Sigmoid colon (tissue), 4 donors: ENCODE measurements at regions not wholly inside any gene's neighbourhood (a gene's known extent, or its start where the extent isn't known, plus 50 kb on each side); places are given as distances from the start of the nearest gene placed in this dataset.

Source experiments
- CTCF ChIP-seq, 4 experiments: fragments of 450-650 bp in 3 of 4; fragments of 200-600 bp in 1 of 4; IDR thresholded peaks; one replicate each; pipeline ENCODE4 v1.5.1; 2016 to 2019; ENCODE audit warnings: antibody characterized with exemption in 4 of 4, mild to moderate bottlenecking in 3 of 4, moderate library complexity in 2 of 4
- EP300 ChIP-seq, 4 donors: sonication (generic); formaldehyde crosslinking; IDR thresholded peaks; one replicate each; pipeline ENCODE4 v1.6.1; 2017; ENCODE audit warnings: antibody characterized with exemption in 4 of 4

- no peak for TF ChIP-seq CTCF (IDR thresholded peaks at IDR 0.05)
- TF ChIP-seq EP300 (IDR thresholded peaks at IDR 0.05) = no peak
Measured at GRCh38 chr16:7257016-7257415, 75.6 kb upstream of the RBFOX1 start.
